Fibroblast of lung (primary cell): ENCODE measurements at regions not wholly inside any gene's neighbourhood (a gene's known extent, or its start where the extent isn't known, plus 50 kb on each side); places are given as distances from the start of the nearest gene placed in this dataset.

ENCODE experiments used
- DNase-seq, 2 donors: peaks; one replicate each; pipeline versions ENCODE4 v3.0.0 to v3.0.0-alpha.2; 2010; ENCODE audit warnings: low read depth in 2 of 2
- H2AFZ ChIP-seq: 2 replicates; pipeline ENCODE4 v1.5.1; 2012; ENCODE audit warnings: low read length, control low read depth, inconsistent platforms
- H3K27ac ChIP-seq: 2 replicates; pipeline ENCODE4 v1.5.1; 2011; ENCODE audit warnings: low read length, control low read depth; ENCODE audit not compliant: insufficient read depth
- H3K27me3 ChIP-seq: 2 replicates; pipeline ENCODE4 v1.5.1; 2011; ENCODE audit warnings: mild to moderate bottlenecking, low read length; ENCODE audit not compliant: control insufficient read depth, insufficient read depth
- H3K36me3 ChIP-seq: 2 replicates; pipeline ENCODE4 v1.5.1; 2011; ENCODE audit warnings: low read length; ENCODE audit not compliant: control insufficient read depth, insufficient read depth
- H3K4me1 ChIP-seq: 2 replicates; pipeline ENCODE4 v1.5.1; 2011; ENCODE audit warnings: low read length; ENCODE audit not compliant: control insufficient read depth, insufficient read depth; ENCODE audit errors: extremely low read depth
- H3K4me2 ChIP-seq: 2 replicates; pipeline ENCODE4 v1.5.1; 2011; ENCODE audit warnings: low read length, control low read depth; ENCODE audit not compliant: insufficient read depth; ENCODE audit errors: extremely low read depth
- H3K4me3 ChIP-seq, 4 experiments: fragments of 200-600 bp in 1 of 4; sonication (generic) in 1 of 4; replicated peaks in 1 of 4; 2 replicates each; pipeline ENCODE4 v1.5.1; 2011 to 2016; ENCODE audit warnings: low read length in 4 of 4, low read depth in 3 of 4, mild to moderate bottlenecking in 3 of 4, control low read depth in 2 of 4, inconsistent platforms in 1 of 4, mixed read lengths in 1 of 4; ENCODE audit not compliant: insufficient read depth in 1 of 4; ENCODE audit errors: control extremely low read depth in 1 of 4
- H3K79me2 ChIP-seq: 2 replicates; pipeline ENCODE4 v1.5.1; 2012; ENCODE audit warnings: mild to moderate bottlenecking, low read length, inconsistent platforms; ENCODE audit not compliant: control insufficient read depth, insufficient read depth
- H3K9ac ChIP-seq: 2 replicates; pipeline ENCODE4 v1.5.1; 2011; ENCODE audit warnings: mild to moderate bottlenecking, low read length, control low read depth; ENCODE audit not compliant: insufficient read depth
- H3K9me3 ChIP-seq: 2 replicates; pipeline ENCODE4 v1.5.1; 2012; ENCODE audit warnings: low read depth, low read length; ENCODE audit not compliant: control insufficient read depth, insufficient read depth
- H4K20me1 ChIP-seq: 2 replicates; pipeline ENCODE4 v1.5.1; 2011; ENCODE audit warnings: low read length; ENCODE audit not compliant: control insufficient read depth, insufficient read depth; ENCODE audit errors: extremely low read depth
- CTCF ChIP-seq, 2 donors: IDR thresholded peaks in 1 of 2; conservative IDR thresholded peaks in 1 of 2; 1 replicate in 1 of 2; 2 replicates in 1 of 2; pipeline ENCODE4 v1.5.1; 2011 to 2012; ENCODE audit warnings: low read length in 2 of 2, control low read depth in 1 of 2, inconsistent platforms in 1 of 2, low read depth in 1 of 2, mild to moderate bottlenecking in 1 of 2
- EZH2 ChIP-seq: IDR thresholded peaks from 2 replicates; pipeline ENCODE4 v1.5.1; 2012; ENCODE audit warnings: low read length, control low read depth, mild to moderate bottlenecking; ENCODE audit errors: missing control alignments

GRCh38 chrX:117305168-117305766 lies 811.3 kb downstream of the KLHL13 start:
- no peaks in the 10 kb centered on the region for H3K27me3 ChIP-seq
- H3K4me1 ChIP-seq = no peaks in the 10 kb centered on the region
- no peaks in the 10 kb centered on the region for H4K20me1 ChIP-seq
- no peak for DNase-seq
- H3K9me3 ChIP-seq = no peaks in the 10 kb centered on the region
- no peaks in the 10 kb centered on the region for H3K79me2 ChIP-seq
- H3K4me2 ChIP-seq = no peak overlapping the region
- TF ChIP-seq CTCF (conservative IDR thresholded peaks at IDR 0.05 in 1 of 2, IDR thresholded peaks at IDR 0.05 in 1 of 2; ENCODE audit: low read depth in 1 of 2, low read length in 2 of 2) = no peak
- no peak for TF ChIP-seq EZH2
- no peak overlapping the region for H2AFZ ChIP-seq
- H3K9ac ChIP-seq = no peak overlapping the region
- H3K27ac ChIP-seq = no peak overlapping the region
- no peak overlapping the region for H3K4me3 ChIP-seq
- H3K36me3 ChIP-seq = no peaks in the 10 kb centered on the region

GRCh38 chrX:117301086-117301485 lies 815.5 kb downstream of the KLHL13 start:
- H3K27ac ChIP-seq = no peak overlapping the region
- no peaks in the 10 kb centered on the region for H3K9me3 ChIP-seq
- DNase-seq = no peak
- no peak overlapping the region for H2AFZ ChIP-seq
- no peaks in the 10 kb centered on the region for H3K36me3 ChIP-seq
- TF ChIP-seq CTCF (conservative IDR thresholded peaks at IDR 0.05 in 1 of 2, IDR thresholded peaks at IDR 0.05 in 1 of 2; ENCODE audit: low read depth in 1 of 2, low read length in 2 of 2) (no peak), EZH2 (no peak)
- no peaks in the 10 kb centered on the region for H3K27me3 ChIP-seq
- H3K4me2 ChIP-seq = no peak overlapping the region
- no peak overlapping the region for H3K4me3 ChIP-seq
- no peaks in the 10 kb centered on the region for H4K20me1 ChIP-seq
- no peaks in the 10 kb centered on the region for H3K4me1 ChIP-seq
- H3K79me2 ChIP-seq = no peaks in the 10 kb centered on the region
- no peak overlapping the region for H3K9ac ChIP-seq

GRCh38 chrX:117291760-117292159 lies 824.9 kb downstream of the KLHL13 start:
- no peaks in the 10 kb centered on the region for H3K9me3 ChIP-seq
- H3K27me3 ChIP-seq = no peaks in the 10 kb centered on the region
- no peak for TF ChIP-seq EZH2
- TF ChIP-seq CTCF (conservative IDR thresholded peaks at IDR 0.05 in 1 of 2, IDR thresholded peaks at IDR 0.05 in 1 of 2; ENCODE audit: low read depth in 1 of 2, low read length in 2 of 2) = no peak
- H3K79me2 ChIP-seq = no peaks in the 10 kb centered on the region
- H4K20me1 ChIP-seq = no peaks in the 10 kb centered on the region
- no peak for DNase-seq
- no peak overlapping the region for H3K27ac ChIP-seq
- H3K36me3 ChIP-seq = no peaks in the 10 kb centered on the region
- H3K4me2 ChIP-seq = no peak overlapping the region
- H3K4me3 ChIP-seq = no peak overlapping the region
- H2AFZ ChIP-seq = no peak overlapping the region
- no peak overlapping the region for H3K9ac ChIP-seq
- no peaks in the 10 kb centered on the region for H3K4me1 ChIP-seq
